ENCODE measurements at regions not wholly inside any gene's neighbourhood (a gene's known extent, or its start where the extent isn't known, plus 50 kb on each side); places are given as distances from the start of the nearest gene placed in this dataset.

DNA sequence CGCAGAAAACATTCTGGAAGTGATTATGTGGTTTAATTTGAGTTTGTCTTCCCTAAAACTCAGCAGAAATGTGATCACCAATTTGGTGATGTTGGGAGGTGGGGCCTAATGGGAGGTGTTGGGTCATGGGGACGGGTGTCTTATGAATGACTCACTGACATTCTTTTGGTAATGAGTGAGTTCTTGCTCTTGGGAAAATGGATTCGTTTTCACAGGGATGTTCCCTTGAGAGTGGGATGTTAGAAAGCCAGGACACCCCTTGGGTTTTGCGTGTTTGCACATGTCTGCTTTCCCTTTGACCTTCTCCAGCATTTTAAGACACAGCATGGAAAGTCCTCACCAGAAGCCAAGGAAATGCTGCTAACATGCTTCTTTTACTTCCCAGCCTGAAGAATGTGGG, 321.5 kb upstream of the NT5C1B start:
- TF ChIP-seq POLR2AphosphoS5 (IDR thresholded peaks at IDR 0.05) (no peak), POLR2A (IDR thresholded peaks at IDR 0.05) (no peak), EP300 (IDR thresholded peaks at IDR 0.05; ENCODE audit: low read depth) (no peak)
- TF ChIP-seq, protein P1, sequence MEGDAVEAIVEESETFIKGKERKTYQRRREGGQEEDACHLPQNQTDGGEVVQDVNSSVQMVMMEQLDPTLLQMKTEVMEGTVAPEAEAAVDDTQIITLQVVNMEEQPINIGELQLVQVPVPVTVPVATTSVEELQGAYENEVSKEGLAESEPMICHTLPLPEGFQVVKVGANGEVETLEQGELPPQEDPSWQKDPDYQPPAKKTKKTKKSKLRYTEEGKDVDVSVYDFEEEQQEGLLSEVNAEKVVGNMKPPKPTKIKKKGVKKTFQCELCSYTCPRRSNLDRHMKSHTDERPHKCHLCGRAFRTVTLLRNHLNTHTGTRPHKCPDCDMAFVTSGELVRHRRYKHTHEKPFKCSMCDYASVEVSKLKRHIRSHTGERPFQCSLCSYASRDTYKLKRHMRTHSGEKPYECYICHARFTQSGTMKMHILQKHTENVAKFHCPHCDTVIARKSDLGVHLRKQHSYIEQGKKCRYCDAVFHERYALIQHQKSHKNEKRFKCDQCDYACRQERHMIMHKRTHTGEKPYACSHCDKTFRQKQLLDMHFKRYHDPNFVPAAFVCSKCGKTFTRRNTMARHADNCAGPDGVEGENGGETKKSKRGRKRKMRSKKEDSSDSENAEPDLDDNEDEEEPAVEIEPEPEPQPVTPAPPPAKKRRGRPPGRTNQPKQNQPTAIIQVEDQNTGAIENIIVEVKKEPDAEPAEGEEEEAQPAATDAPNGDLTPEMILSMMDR (IDR thresholded peaks at IDR 0.05) = no peak
